ENCODE measurements at regions not wholly inside any gene's neighbourhood (a gene's known extent, or its start where the extent isn't known, plus 50 kb on each side); places are given as distances from the start of the nearest gene placed in this dataset.

- DNase-seq (ENCODE audit: low spot score in 2 of 2): no peak
- Histone ChIP-seq H3K4me1 (no peaks in the 10 kb centered on the region), H3K27ac (no peak overlapping the region), H3K4me3 (no peak overlapping the region), H3K9me3 (no peaks in the 10 kb centered on the region), H3K36me3 (no peaks in the 10 kb centered on the region), H3K27me3 (peaks cover 8% of the 10 kb centered on the region)
- WGBS: 80% methylated on average over 18 of the region's 18 CpGs
- TF ChIP-seq CTCF (IDR thresholded peaks at IDR 0.05): no peak
- TF ChIP-seq POLR2A (IDR thresholded peaks at IDR 0.05): no peak
- no peak for TF ChIP-seq POLR2AphosphoS5 (IDR thresholded peaks at IDR 0.05)
- no peak for TF ChIP-seq EP300 (IDR thresholded peaks at IDR 0.05)
Observed at GRCh38 chr2:105645031-105645937, 99.4 kb upstream of the NCK2 start.

- no peak overlapping the region for H3K4me3 ChIP-seq
- H3K9me3 ChIP-seq: no peaks in the 10 kb centered on the region
- WGBS: 59% methylated on average over 18 of the region's 18 CpGs
- no peaks in the 10 kb centered on the region for H3K36me3 ChIP-seq
- H3K4me1 ChIP-seq: no peaks in the 10 kb centered on the region
- DNase-seq (ENCODE audit: low spot score in 2 of 2): no peak
- H3K27me3 ChIP-seq: peaks cover 8% of the 10 kb centered on the region
- no peak overlapping the region for H3K27ac ChIP-seq
- no peak for TF ChIP-seq EP300 (IDR thresholded peaks at IDR 0.05)
- TF ChIP-seq POLR2AphosphoS5 (IDR thresholded peaks at IDR 0.05): no peak
- no peak for TF ChIP-seq POLR2A (IDR thresholded peaks at IDR 0.05)
- TF ChIP-seq CTCF (IDR thresholded peaks at IDR 0.05): no peak
Observed at GRCh38 chr2:105644174-105644980, 100.3 kb upstream of the NCK2 start.

GRCh38 chr2:105643405-105644173 lies 101.1 kb upstream of the NCK2 start:
- H3K27ac ChIP-seq: no peak overlapping the region

GRCh38 chr2:105641389-105641811 lies 103.3 kb upstream of the NCK2 start:
- H3K36me3 ChIP-seq: no peaks in the 10 kb centered on the region
- H3K27me3 ChIP-seq: peaks cover 5% of the 10 kb centered on the region
- no peaks in the 10 kb centered on the region for H3K9me3 ChIP-seq
- no peak overlapping the region for H3K4me3 ChIP-seq
- H3K4me1 ChIP-seq: no peaks in the 10 kb centered on the region
- TF ChIP-seq POLR2A (IDR thresholded peaks at IDR 0.05) (no peak), POLR2AphosphoS5 (IDR thresholded peaks at IDR 0.05) (no peak), CTCF (IDR thresholded peaks at IDR 0.05) (no peak), EP300 (IDR thresholded peaks at IDR 0.05) (no peak)
- DNase-seq (ENCODE audit: low spot score in 2 of 2): no peak
- WGBS: 59% methylated on average over 12 of the region's 12 CpGs
- H3K27ac ChIP-seq: no peak overlapping the region

More at GRCh38 chr2:105643405-105644173, 101.1 kb upstream of the NCK2 start:
- no peak for DNase-seq (ENCODE audit: low spot score in 2 of 2)
- Histone ChIP-seq H3K4me1 (no peaks in the 10 kb centered on the region), H3K36me3 (no peaks in the 10 kb centered on the region), H3K27me3 (peaks cover 8% of the 10 kb centered on the region), H3K9me3 (no peaks in the 10 kb centered on the region), H3K4me3 (no peak overlapping the region)
- WGBS: 56% methylated on average over 15 of the region's 15 CpGs
- TF ChIP-seq EP300 (IDR thresholded peaks at IDR 0.05): no peak
- no peak for TF ChIP-seq POLR2AphosphoS5 (IDR thresholded peaks at IDR 0.05)
- TF ChIP-seq CTCF (IDR thresholded peaks at IDR 0.05): no peak
- TF ChIP-seq POLR2A (IDR thresholded peaks at IDR 0.05): no peak
